SH-SY5Y (cell line): ENCODE measurements at regions not wholly inside any gene's neighbourhood (a gene's known extent, or its start where the extent isn't known, plus 50 kb on each side); places are given as distances from the start of the nearest gene placed in this dataset.

ENCODE experiments used
- GATA2 ChIP-seq: IDR thresholded peaks from 2 replicates; pipeline ENCODE4 v1.6.1; 2011; ENCODE audit warnings: mild to moderate bottlenecking, low read depth, low read length
- GATA3 ChIP-seq: IDR thresholded peaks from 2 replicates; pipeline ENCODE4 v1.6.1; 2011; ENCODE audit warnings: low read depth, mild to moderate bottlenecking, low read length, moderate library complexity

DNA sequence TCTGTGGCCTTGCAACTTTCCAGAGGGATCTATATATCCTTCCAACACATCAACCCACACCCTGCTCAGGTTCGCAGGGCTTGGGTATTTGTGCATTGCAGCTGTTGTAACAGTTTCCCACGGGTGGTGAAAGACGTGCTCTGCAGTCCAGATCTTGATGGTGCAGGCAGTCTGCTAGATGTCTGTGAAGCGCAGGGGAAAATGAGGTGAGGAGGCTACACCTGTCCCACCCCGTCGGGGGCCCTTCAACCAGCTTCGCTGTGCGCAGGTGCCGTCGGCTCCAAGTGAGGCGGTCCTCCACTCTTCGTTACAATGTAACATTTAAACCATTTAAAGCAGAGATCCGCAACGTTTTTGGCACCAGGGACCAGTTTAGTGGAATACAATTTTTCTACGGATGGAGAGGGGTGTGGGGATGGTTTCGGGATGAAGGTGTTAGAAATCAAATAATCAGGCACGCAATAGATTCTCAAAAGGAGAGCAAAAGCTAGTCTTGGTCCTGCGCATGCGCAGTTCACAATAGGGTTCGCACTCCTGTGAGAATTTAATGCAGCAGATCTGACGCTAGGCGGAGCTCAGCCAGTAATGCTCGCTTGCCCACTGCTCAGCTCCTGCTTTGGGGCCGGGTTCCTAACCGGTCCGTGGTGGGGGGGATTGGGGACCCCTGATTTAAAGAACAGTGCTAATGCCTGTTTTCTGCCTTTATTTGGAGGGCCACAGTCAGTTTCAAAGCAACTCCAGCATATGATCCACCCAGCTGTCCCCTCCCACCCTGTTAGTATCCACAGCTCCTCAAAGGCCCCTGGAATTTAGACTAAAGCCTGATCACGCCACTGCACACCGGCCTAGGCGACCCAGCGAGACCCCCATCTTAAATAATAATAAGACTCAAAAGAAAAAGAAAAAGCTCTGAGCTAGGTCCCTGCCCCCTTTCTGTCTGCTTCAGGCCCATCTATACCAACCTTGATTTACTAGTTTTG lies 97.1 kb upstream of the SELENOP start:
- TF ChIP-seq GATA2 (no peak), GATA3 (no peak)
